GM18517 (cell line): ENCODE measurements at regions not wholly inside any gene's neighbourhood (a gene's known extent, or its start where the extent isn't known, plus 50 kb on each side); places are given as distances from the start of the nearest gene placed in this dataset.
A peak's percentile ranks its signal among the peaks of the same experiment; 100 is the strongest.

Experiments used
- ATAC-seq: cut with Tn5 transposase; IDR thresholded peaks from one replicate; pipeline ENCODE4 v1.9.1; 2021; ENCODE audit warnings: mild to moderate bottlenecking, moderate library complexity; ENCODE audit not compliant: unreplicated experiment

DNA sequence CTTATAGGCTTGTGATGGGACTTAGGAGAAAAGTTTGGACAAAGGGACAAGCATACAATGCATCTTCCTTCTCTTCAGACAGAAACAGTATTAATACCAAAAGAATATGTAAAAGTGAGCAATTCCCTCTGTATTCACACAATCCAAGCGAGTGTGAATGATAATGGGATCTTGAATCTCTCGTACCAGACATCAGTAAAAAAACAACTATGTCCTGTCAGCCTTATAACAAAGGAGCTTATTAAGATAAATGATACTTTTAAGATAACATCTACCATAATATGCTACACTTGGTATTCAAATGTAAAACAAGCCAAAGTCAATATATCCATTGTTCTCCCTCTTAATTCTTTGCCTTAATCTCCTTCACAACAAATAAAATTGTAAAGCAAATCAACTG, 288.6 kb upstream of the CNTN6 start:
- no peak for ATAC-seq

- no peak for ATAC-seq
These were observed 287.5 kb upstream of the CNTN6 start for GRCh38 chr3:805326-805725.

GRCh38 chr3:806006-806405, 286.8 kb upstream of the CNTN6 start:
- no peak for ATAC-seq

- ATAC-seq = no peak
These were observed 276.2 kb upstream of the CNTN6 start for GRCh38 chr3:816605-817004.

DNA sequence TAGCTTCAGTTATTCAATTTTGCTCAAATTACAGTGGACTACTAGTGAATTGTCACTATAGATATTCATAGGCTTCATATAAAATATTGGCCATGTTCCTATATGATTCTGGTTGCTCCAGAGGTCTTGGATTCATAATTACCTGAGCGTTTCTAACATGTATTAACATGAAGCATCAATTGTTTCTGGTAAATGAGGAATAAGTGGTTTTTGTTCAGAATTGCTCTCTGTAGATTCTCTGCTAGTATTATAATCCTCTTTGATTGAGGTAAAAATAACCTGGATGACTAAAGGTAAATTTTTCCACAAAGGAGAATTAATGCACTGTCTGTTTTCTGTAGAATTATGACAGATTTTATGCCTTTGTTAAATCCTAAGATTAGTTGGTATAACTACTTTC, 258.1 kb upstream of the CNTN6 start:
- ATAC-seq = no peak

- no peak for ATAC-seq
These were observed 257.7 kb upstream of the CNTN6 start for GRCh38 chr3:835096-835495.

DNA sequence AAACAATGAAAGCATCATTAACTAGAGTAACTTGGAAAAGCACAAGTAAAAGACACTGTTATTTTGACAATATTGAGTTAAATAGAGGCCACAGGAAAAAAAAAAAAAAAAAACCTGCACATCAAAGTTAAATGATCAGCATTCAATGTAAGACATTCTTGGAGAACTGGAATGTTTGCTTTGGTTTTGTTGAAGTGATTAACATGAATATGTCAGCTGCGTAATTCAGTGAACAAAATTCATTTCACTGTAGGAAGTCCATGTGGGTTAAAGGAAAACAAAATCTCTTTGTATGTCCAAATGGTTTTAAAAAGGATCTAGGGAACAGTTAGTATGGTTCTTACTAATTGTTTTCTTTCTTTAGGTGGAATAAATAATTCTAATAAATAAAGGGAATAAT, 252.8 kb upstream of the CNTN6 start:
- no peak for ATAC-seq

DNA sequence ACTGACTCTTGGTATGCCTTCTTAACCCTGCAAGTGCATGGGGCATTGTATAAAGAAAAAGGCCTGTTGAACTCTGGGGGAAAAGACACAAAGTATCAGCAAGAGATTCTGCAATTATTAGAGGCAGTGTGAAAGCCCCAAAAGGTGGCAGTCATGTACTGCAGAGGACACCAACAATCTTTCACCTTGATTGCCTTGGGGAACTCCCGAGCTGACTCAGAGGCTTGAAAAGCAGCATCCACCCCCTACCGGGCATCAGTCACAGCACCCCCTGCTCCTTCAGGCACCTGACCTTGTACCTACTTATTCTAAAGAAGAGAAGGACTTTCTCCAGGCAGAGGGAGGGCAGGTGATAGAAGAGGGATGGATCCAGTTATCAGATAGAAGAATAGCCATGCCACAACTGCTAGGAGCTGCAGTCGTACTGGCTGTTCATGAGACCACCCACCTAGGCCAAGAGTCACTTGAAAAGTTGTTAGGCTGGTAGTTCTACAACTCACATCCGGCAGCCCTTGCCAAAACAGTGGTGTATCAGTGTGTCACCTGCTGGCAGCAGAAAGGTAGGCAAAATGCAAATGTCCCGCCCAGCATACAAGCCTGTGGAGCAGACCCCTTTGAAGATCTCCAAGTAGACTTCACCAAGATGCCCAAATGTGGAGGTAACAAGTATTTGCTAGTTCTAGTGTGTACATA, 241.6 kb upstream of the CNTN6 start:
- peak; percentile 88 for ATAC-seq

- no peak for ATAC-seq
These were observed 240.8 kb upstream of the CNTN6 start for GRCh38 chr3:852033-852432.

DNA sequence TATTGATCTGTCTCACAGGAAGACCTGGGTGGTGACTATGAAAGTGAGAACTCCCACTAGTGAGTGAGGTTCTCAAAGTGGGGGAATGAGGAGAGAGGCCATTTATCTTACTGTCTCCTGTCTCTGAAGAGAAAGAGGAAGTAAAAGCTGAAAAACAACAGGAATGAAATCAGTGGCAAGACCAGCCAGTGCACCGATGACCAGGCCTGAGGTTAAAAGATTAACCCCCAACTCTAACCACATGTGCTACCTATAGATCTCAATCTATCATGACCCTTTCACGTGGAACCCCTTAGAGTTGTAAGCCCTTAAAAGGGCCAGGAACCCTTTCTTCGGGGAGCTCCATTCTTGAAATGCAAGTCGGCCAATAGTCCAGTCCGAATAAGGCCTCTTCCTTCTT, 239.3 kb upstream of the CNTN6 start:
- ATAC-seq = no peak

DNA sequence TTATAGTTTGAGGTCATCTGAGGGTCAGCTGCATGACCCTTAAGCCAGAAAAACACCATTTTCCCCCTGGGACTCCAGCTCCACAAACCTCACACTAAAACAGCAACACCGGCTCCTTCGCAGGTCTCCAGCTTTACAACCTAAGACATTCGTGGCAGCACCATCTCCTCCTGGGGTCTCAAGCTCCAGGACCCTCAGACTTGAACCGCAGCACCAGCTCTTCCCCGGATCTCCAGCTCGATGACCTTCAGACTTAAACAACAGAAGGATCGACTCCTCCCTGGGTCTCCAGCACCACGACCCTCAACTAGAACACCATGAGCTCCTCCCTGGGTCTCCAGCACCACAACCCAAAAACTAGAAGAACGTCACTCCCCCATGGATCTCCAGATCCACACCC, 233.7 kb upstream of the CNTN6 start:
- ATAC-seq = no peak

DNA sequence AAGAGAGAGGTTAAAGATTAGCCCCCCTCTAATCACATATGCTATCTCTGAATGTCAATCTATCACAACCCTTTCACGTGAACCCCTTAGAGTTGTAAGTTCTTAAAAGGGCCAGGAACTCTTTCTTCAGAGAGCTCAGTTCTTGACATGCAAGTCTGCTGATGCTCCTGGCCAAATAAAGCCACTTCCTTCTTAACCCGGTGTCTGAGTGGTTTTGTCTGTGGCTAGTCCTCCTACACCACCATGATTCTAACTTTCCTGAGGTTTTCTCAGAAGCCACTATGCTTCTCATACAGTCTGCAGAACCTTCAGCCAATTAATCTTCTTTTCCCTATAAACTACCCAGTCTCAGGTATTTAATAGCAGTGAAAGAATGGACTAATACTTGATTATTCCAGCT, 231.1 kb upstream of the CNTN6 start:
- ATAC-seq = no peak

GRCh38 chr3:869269-869668, 223.6 kb upstream of the CNTN6 start:
- no peak for ATAC-seq

DNA sequence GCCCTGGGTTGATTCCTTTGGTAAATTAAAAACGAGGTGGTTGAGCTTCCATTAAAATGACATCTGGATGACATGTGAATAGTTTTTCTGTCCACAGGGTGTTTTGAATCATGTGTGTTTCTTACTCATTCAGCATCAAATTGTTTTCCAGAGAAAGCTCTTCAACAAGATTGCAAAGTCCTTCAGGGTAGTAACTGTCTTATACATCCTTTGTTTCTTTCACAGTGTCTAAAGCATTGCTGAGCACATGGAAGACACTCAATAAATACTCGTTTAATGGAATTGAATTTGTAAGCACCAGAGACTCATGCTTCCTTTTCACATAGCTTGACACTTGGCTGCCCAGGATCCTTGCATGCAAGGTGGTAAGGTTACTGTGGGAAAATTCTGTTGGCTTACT, 223.1 kb upstream of the CNTN6 start:
- no peak for ATAC-seq

GRCh38 chr3:871651-872050, 221.2 kb upstream of the CNTN6 start:
- no peak for ATAC-seq

DNA sequence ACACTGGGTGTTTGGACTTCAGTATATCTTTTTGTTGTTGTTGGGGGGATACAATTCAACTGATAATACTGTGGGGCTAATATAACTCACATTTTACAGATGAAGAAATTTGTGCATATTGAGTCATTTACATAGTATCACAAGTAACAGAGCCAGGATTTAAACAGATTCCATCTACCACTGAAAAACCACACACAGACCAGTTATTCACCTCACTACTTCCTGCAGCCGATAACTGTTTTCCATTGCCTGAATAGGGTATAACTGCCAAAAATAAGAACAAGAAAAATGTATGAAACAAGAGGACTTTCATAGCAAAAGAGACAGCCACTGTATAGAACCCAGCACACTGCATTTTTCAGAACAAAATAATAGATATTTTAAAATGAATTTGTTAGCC, 215.8 kb upstream of the CNTN6 start:
- ATAC-seq = no peak

DNA sequence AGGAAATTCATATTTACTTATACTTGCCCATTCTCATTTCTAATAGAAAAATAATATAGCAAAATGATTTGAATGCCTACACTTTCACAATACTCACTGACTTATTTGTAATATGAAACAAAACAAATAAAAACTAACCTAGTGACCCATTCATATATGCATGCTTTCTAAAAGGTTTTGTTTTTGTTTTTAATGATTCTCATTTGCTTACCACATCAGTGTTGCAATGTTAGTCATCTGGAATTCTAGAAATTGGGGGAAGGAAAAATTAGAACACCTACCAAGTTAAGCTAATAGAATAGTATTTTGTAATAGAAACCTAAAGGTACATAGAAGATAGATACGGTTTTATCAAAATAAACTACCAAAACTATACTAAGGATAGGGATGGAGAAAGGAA, 214.1 kb upstream of the CNTN6 start:
- no peak for ATAC-seq

DNA sequence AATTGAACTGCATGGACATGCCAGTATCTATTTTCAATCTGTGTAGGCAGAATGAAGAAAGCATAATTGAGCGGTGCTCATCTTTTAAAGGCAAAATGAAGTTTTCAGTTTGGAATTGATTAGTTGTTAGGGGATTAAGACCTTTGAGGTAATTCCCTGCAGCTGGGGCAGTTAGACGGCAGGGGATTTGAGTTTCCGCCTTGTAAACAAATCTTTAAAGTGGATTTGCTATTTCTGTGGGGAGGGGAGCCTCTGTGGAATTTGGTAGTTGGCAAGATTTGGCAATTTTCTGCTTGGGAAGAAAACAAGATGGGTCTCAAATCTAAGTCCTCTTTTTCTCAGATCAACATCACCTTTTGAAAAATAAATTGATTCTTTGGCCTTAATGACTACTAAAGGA, 212.5 kb upstream of the CNTN6 start:
- no peak for ATAC-seq

- no peak for ATAC-seq
These were observed 210.3 kb upstream of the CNTN6 start for GRCh38 chr3:882533-882932.

DNA sequence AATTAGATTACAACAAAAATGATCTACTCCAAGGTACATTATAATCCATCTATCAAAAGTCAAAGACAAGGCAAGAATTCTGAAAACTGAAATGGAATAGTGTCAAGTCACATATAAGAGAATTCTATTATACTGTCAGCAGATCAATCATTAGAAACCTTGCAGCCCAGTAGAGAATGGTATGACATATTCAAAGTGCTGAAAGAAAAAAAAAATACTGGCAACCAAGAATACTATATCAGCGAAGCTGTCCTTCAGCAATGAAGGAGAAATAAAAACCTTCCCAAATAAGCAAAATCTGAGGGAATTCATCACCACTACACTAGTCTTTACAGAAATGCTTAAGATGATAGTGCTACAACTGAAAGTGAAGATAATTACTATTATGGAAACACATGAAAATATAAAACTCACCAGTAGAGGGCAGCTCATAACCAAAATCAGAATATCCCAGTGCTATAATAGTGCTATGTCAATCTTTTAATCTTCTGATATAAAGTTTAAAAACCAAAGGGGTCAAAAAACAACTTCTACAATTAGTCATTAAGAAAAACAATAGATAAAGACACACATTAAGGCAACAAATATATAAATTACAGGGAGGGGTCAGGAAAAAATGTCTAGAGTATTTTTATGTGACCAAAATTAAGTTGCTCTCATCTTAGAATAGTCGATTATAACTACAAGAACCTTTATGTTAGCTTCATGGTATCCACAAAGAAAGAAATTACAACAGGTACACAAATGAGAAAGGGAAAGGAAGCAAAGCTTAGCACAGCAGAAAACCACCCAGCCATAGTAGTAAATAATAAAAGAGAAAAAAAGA, 190.7 kb upstream of the CNTN6 start:
- peak; percentile 90 for ATAC-seq

DNA sequence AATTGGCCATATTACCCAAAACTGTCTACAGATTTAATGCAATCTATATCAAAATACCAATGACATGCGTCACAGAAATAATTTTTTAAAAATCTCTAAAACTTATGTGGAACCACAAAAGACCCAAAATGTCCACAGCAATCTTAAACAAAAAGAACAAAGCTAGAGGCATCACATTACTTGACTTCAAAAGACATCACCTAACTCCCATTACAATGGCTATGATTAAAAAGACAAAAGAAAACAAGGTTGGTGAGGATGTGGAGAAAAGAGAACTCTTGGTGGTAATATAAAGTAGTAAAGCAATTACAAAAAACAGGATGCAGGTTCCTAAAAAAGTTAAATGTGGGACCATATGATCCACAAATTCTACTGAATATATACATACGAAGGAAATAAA, 187.6 kb upstream of the CNTN6 start:
- no peak for ATAC-seq

DNA sequence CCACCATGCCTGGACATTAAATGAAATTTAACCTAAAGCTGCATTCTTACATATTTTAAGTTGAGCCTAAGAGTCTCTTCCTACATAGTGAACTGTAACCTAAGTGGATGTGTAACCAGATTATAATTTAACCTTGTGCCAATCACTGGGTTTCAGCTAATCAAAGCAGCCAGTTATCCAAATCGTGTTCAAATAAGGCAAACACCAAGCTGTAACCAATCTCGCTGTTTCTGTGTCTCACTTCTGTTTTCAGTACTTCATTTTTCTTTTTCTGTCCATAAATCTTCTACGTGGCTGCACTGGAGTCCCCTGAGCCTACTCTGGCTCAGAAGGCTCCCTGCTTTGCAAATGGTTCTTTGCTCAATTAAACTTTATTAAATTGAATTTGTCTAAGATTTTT, 186.1 kb upstream of the CNTN6 start:
- ATAC-seq = no peak

GRCh38 chr3:908839-909238, 184.0 kb upstream of the CNTN6 start:
- ATAC-seq = no peak
